GM12865 (cell line): ENCODE measurements at regions not wholly inside any gene's neighbourhood (a gene's known extent, or its start where the extent isn't known, plus 50 kb on each side); places are given as distances from the start of the nearest gene placed in this dataset.

Experiments used
- DNase-seq: peaks from one replicate; pipeline ENCODE4 v3.0.0; 2010; ENCODE audit warnings: low read depth
- H3K4me3 ChIP-seq: 2 replicates; pipeline ENCODE4 v1.5.1; 2011; ENCODE audit warnings: mild to moderate bottlenecking, low read depth, low read length, control low read depth
- CTCF ChIP-seq: IDR thresholded peaks from 2 replicates; pipeline ENCODE4 v1.5.1; 2011; ENCODE audit warnings: low read length, control low read depth, low read depth, inconsistent platforms; ENCODE audit not compliant: insufficient read depth; ENCODE audit errors: missing control alignments

- TF ChIP-seq CTCF = no peak
- no peak overlapping the region for H3K4me3 ChIP-seq
- no peak for DNase-seq
Measured at GRCh38 chr13:67367399-67367798, 137.3 kb upstream of the PCDH9 start.

GRCh38 chr13:67366533-67366932 is 136.4 kb upstream of the PCDH9 start:
- DNase-seq = no peak
- TF ChIP-seq CTCF = no peak

GRCh38 chr13:67355812-67356476 is 125.8 kb upstream of the PCDH9 start:
- no peak for TF ChIP-seq CTCF
- no peak for DNase-seq
- no peak overlapping the region for H3K4me3 ChIP-seq

More at GRCh38 chr13:67366533-67366932, 136.4 kb upstream of the PCDH9 start:
- no peak overlapping the region for H3K4me3 ChIP-seq

- DNase-seq = no peak
- no peak for TF ChIP-seq CTCF
- no peak overlapping the region for H3K4me3 ChIP-seq
Measured at GRCh38 chr13:67353941-67354340, 123.8 kb upstream of the PCDH9 start.

GRCh38 chr13:67353031-67353430 is 122.9 kb upstream of the PCDH9 start:
- TF ChIP-seq CTCF = no peak
- no peak overlapping the region for H3K4me3 ChIP-seq
- DNase-seq = no peak

- no peak for TF ChIP-seq CTCF
- no peak for DNase-seq
- no peak overlapping the region for H3K4me3 ChIP-seq
Measured at GRCh38 chr13:67351909-67352308, 121.8 kb upstream of the PCDH9 start.

GRCh38 chr13:67351114-67351513 is 121.0 kb upstream of the PCDH9 start:
- no peak for TF ChIP-seq CTCF
- H3K4me3 ChIP-seq = no peak overlapping the region
- DNase-seq = no peak
